Lung (tissue), 11 donors: ENCODE measurements at regions not wholly inside any gene's neighbourhood (a gene's known extent, or its start where the extent isn't known, plus 50 kb on each side); places are given as distances from the start of the nearest gene placed in this dataset.

Source experiments
- ATAC-seq: fragments of 200-7000 bp; cut with Tn5 transposase; one replicate; pipeline ENCODE4 v1.9.1; 2020; ENCODE audit warnings: moderate number of reproducible peaks; ENCODE audit not compliant: insufficient read depth, low FRiP score
- DNase-seq, 3 donors: peaks; one replicate each; pipeline ENCODE4 v3.0.0-alpha.2; 2013 to 2017
- H3K27ac ChIP-seq, 2 donors: one replicate each; pipeline ENCODE4 v1.5.1; 2013; ENCODE audit warnings: mild to moderate bottlenecking in 2 of 2, moderate library complexity in 2 of 2, control low read depth in 1 of 2, inconsistent platforms in 1 of 2, low read depth in 1 of 2, low read length in 1 of 2
- H3K27me3 ChIP-seq, 3 donors: one replicate each; pipeline ENCODE4 v1.5.1; 2013; ENCODE audit warnings: low read length in 2 of 3; ENCODE audit not compliant: control insufficient read depth in 3 of 3, insufficient read depth in 3 of 3
- H3K36me3 ChIP-seq, 4 donors: one replicate each; pipeline ENCODE4 v1.5.1; 2013; ENCODE audit warnings: low read length in 4 of 4, mild to moderate bottlenecking in 1 of 4, moderate library complexity in 1 of 4; ENCODE audit not compliant: control insufficient read depth in 4 of 4, insufficient read depth in 4 of 4
- H3K4me1 ChIP-seq, 5 donors: one replicate each; pipeline ENCODE4 v1.5.1; 2013; ENCODE audit warnings: low read length in 5 of 5, mild to moderate bottlenecking in 2 of 5, moderate library complexity in 1 of 5; ENCODE audit not compliant: control insufficient read depth in 5 of 5, insufficient read depth in 5 of 5
- H3K4me3 ChIP-seq: one replicate; pipeline ENCODE4 v1.5.1; 2013; ENCODE audit warnings: mild to moderate bottlenecking, control low read depth, moderate library complexity
- H3K9ac ChIP-seq, 2 donors: one replicate each; pipeline ENCODE4 v1.5.1; 2013; ENCODE audit warnings: low read length in 2 of 2, control low read depth in 1 of 2; ENCODE audit not compliant: insufficient read depth in 1 of 2
- H3K9me3 ChIP-seq, 4 donors: one replicate each; pipeline ENCODE4 v1.5.1; 2013; ENCODE audit warnings: low read length in 3 of 4, mild to moderate bottlenecking in 1 of 4, moderate library complexity in 1 of 4; ENCODE audit not compliant: control insufficient read depth in 4 of 4, insufficient read depth in 3 of 4
- CTCF ChIP-seq: IDR thresholded peaks from 2 replicates; pipeline ENCODE4 v1.5.1; 2012; ENCODE audit warnings: mild to moderate bottlenecking; ENCODE audit errors: control extremely low read depth, extremely low read depth
- WGBS, 2 donors: extraction: QIAGEN DNeasy Blood & Tissue Kit; methylation state at CpG; one replicate each; pipeline ENCODE4 v1.1.7; 2013; 5-methylcytosine and 5-hydroxymethylcytosine counted together
- donor health status: control.
- donor health status: control.
- donor health status: Bipolar disorder and iron deficiency.
- donor health status: healthy.
- donor health status: DM: yes; HTN: yes; CAD: no.

- H3K4me3 ChIP-seq = no peak overlapping the region
- no peaks in the 10 kb centered on the region for H3K9me3 ChIP-seq
- H3K27ac ChIP-seq = no peak overlapping the region
- no peaks in the 10 kb centered on the region for H3K36me3 ChIP-seq
- H3K4me1 ChIP-seq = no peaks in the 10 kb centered on the region
- H3K9ac ChIP-seq = no peak overlapping the region
- H3K27me3 ChIP-seq = no peaks in the 10 kb centered on the region
- DNase-seq = no peak
- 54 to 63% methylated on average over 2 of the region's 2 CpGs for WGBS, 2 donors
- no peak for ATAC-seq
- TF ChIP-seq CTCF = no peak
Observed at GRCh38 chr6:86789779-86790411, 147.4 kb upstream of the HTR1E start.

- TF ChIP-seq CTCF = no peak
- DNase-seq = no peak
Observed at GRCh38 chr6:86782328-86782727, 155.0 kb upstream of the HTR1E start.

GRCh38 chr6:86780923-86781322 is 156.4 kb upstream of the HTR1E start:
- Histone ChIP-seq H3K4me1 (no peaks in the 10 kb centered on the region), H3K27ac (no peak overlapping the region), H3K9ac (no peak overlapping the region), H3K27me3 (no peaks in the 10 kb centered on the region), H3K4me3 (no peak overlapping the region), H3K9me3 (no peaks in the 10 kb centered on the region), H3K36me3 (no peaks in the 10 kb centered on the region)
- no peak for DNase-seq
- no peak for TF ChIP-seq CTCF
- 88 to 90% methylated on average over 2 of the region's 2 CpGs for WGBS, 2 donors
- ATAC-seq = no peak

More at GRCh38 chr6:86782328-86782727, 155.0 kb upstream of the HTR1E start:
- no peaks in the 10 kb centered on the region for H3K4me1 ChIP-seq
- H3K9me3 ChIP-seq = no peaks in the 10 kb centered on the region
- H3K27me3 ChIP-seq = no peaks in the 10 kb centered on the region
- no peak for ATAC-seq
- no peak overlapping the region for H3K4me3 ChIP-seq
- no peak overlapping the region for H3K27ac ChIP-seq
- H3K36me3 ChIP-seq = no peaks in the 10 kb centered on the region
- H3K9ac ChIP-seq = no peak overlapping the region

- no peaks in the 10 kb centered on the region for H3K27me3 ChIP-seq
- no peak for TF ChIP-seq CTCF
- H3K4me1 ChIP-seq = peaks cover 0 to 3% (median 0%) of the 10 kb centered on the region in 5 donors
- DNase-seq = no peak
- H3K27ac ChIP-seq = no peak overlapping the region
- H3K4me3 ChIP-seq = no peak overlapping the region
- no peaks in the 10 kb centered on the region for H3K9me3 ChIP-seq
- no peaks in the 10 kb centered on the region for H3K36me3 ChIP-seq
- H3K9ac ChIP-seq = no peak overlapping the region
- no peak for ATAC-seq
Observed at GRCh38 chr6:86775893-86776292, 161.4 kb upstream of the HTR1E start.
